K562 (cell line): ENCODE measurements at regions not wholly inside any gene's neighbourhood (a gene's known extent, or its start where the extent isn't known, plus 50 kb on each side); places are given as distances from the start of the nearest gene placed in this dataset.
"Not testable (repeated sequence)": the region's sequence is repeated elsewhere in the genome, so short reads cannot be mapped to it uniquely, and the experiment has no call there.

Source experiments
- ATAC-seq: fragments of 200-7000 bp; cut with Tn5 transposase; 3 replicates; pipeline ENCODE4 v1.9.1; 2020; ENCODE audit warnings: moderate library complexity
- BruUV-seq: library from RNA; stranded (reverse); fragments of 400-500 nt; replicated peaks from 2 replicates; lab custom pipeline; 2021; lab: Mats Ljungman, UMichigan
- CTCF ChIA-PET: fragments of 300-600 bp; formaldehyde crosslinking; extraction: SDS; loops from one replicate; lab custom pipeline; 2021; ENCODE audit warnings: low intra/inter-chr PET ratio; lab: Yijun Ruan, JAX
- POLR2A ChIA-PET: fragments of 300-600, 350-650 bp; sonication (Branson Sonifier 250); formaldehyde crosslinking; extraction: SDS; loops from one replicate; lab custom pipeline; 2021; ENCODE audit warnings: antibody characterized with exemption, inconsistent platforms; lab: Yijun Ruan, JAX
- DNase-seq, 4 experiments: peaks; one replicate each; pipeline versions ENCODE4 v3.0.0 to v3.0.0-alpha.2; 2011 to 2018; ENCODE audit warnings: low spot score in 3 of 4, mixed read lengths in 3 of 4; ENCODE audit errors: extremely low read depth in 1 of 4
- FAIRE-seq: peaks from 2 replicates; lab custom pipeline; 2011; peaks lifted over from hg19 to GRCh38; lab: Jason Lieb, UNC
- H2AFZ ChIP-seq: 2 replicates; pipeline ENCODE4 v1.6.0; 2011; ENCODE audit warnings: low read depth, low read length, control low read depth, inconsistent platforms
- H3K27ac ChIP-seq: fragments of 200-600 bp; 3 replicates; pipeline ENCODE4 v1.8.0; 2011; ENCODE audit warnings: low read depth, mild to moderate bottlenecking, control low read depth, inconsistent platforms, low read length, moderate library complexity, mixed read lengths; ENCODE audit errors: extremely low read depth
- H3K27me3 ChIP-seq, 2 experiments: fragments of 300-600 bp in 1 of 2; 2 replicates in 1 of 2; 3 replicates in 1 of 2; pipeline versions ENCODE4 v1.6.0 to v1.8.0; 2011; ENCODE audit warnings: inconsistent platforms in 2 of 2, low read length in 2 of 2, mild to moderate bottlenecking in 1 of 2, mixed read lengths in 1 of 2, moderate library complexity in 1 of 2; ENCODE audit not compliant: control insufficient read depth in 2 of 2, insufficient read depth in 2 of 2
- H3K36me3 ChIP-seq: fragments of 300-600 bp; 3 replicates; pipeline ENCODE4 v1.8.0; 2011; ENCODE audit warnings: mild to moderate bottlenecking, low read length, inconsistent platforms; ENCODE audit not compliant: control insufficient read depth, insufficient read depth
- H3K4me1 ChIP-seq, 2 experiments: fragments of 200-600 bp in 1 of 2; replicated peaks in 1 of 2; 2 replicates in 1 of 2; 3 replicates in 1 of 2; pipeline versions ENCODE4 v1.5.1 to v1.8.0; 2011; ENCODE audit warnings: inconsistent platforms in 2 of 2, low read length in 2 of 2, mild to moderate bottlenecking in 1 of 2, mixed read lengths in 1 of 2, moderate library complexity in 1 of 2; ENCODE audit not compliant: control insufficient read depth in 2 of 2, insufficient read depth in 2 of 2
- H3K4me2 ChIP-seq: 2 replicates; pipeline ENCODE4 v1.6.1; 2011; ENCODE audit warnings: low read length, control low read depth, inconsistent platforms, mixed read lengths; ENCODE audit not compliant: insufficient read depth
- H3K4me3 ChIP-seq: fragments of 200-600 bp; sonication (generic), shearing (Covaris generic); 2 replicates; pipeline ENCODE4 v1.5.1; 2016; ENCODE audit warnings: control low read depth, inconsistent platforms
- H3K79me2 ChIP-seq: fragments of 200-600 bp; 3 replicates; pipeline ENCODE4 v1.8.0; 2011; ENCODE audit warnings: low read length, inconsistent platforms; ENCODE audit not compliant: control insufficient read depth, insufficient read depth
- H3K9ac ChIP-seq, 2 experiments: 2 replicates each; pipeline versions ENCODE4 v1.6.0 to v1.6.1; 2011; ENCODE audit warnings: low read depth in 2 of 2, low read length in 2 of 2, control low read depth in 1 of 2, inconsistent platforms in 1 of 2, mild to moderate bottlenecking in 1 of 2, mixed read lengths in 1 of 2; ENCODE audit not compliant: insufficient read depth in 1 of 2
- H3K9me1 ChIP-seq: one replicate; pipeline ENCODE4 v1.6.0; 2011; ENCODE audit warnings: inconsistent platforms, mild to moderate bottlenecking, low read length, moderate library complexity; ENCODE audit not compliant: control insufficient read depth, insufficient read depth
- H3K9me3 ChIP-seq: replicated peaks from 2 replicates; pipeline ENCODE4 v1.5.1; 2011; ENCODE audit warnings: low read depth, low read length, inconsistent platforms; ENCODE audit not compliant: control insufficient read depth, insufficient read depth
- H4K20me1 ChIP-seq: replicated peaks from 2 replicates; pipeline ENCODE4 v1.6.1; 2011; ENCODE audit warnings: low read length, inconsistent platforms, mixed read lengths; ENCODE audit not compliant: control insufficient read depth, insufficient read depth
- ATF3 ChIP-seq, 2 experiments: fragments of 450-650 bp in 1 of 2; sonication (generic) in 1 of 2; formaldehyde crosslinking in 1 of 2; IDR thresholded peaks in 1 of 2; conservative IDR thresholded peaks in 1 of 2; 2 replicates each; pipeline versions ENCODE4 v1.6.1 to v1.8.1; 2016 to 2023; ENCODE audit warnings: mild to moderate bottlenecking in 2 of 2, moderate library complexity in 2 of 2, inconsistent platforms in 1 of 2, missing genetic modification reagents in 1 of 2
- FOSL1 ChIP-seq: fragments of 200-800 bp; sonication (Bioruptor generic); conservative IDR thresholded peaks from 2 replicates; pipeline ENCODE4 v1.6.1; 2016; ENCODE audit warnings: missing genetic modification characterization, missing compliant biosample characterization
- JUN ChIP-seq, 2 experiments: sonication (generic) in 1 of 2; formaldehyde crosslinking in 1 of 2; IDR thresholded peaks; 2 replicates each; pipeline versions ENCODE4 v1.6.1 to v1.8.0; 2012 to 2022; ENCODE audit warnings: borderline replicate concordance in 2 of 2, mild to moderate bottlenecking in 2 of 2, improper control_type of control experiment in 1 of 2, low read depth in 1 of 2, low read length in 1 of 2, missing genetic modification reagents in 1 of 2
- TRIM24 ChIP-seq, 2 experiments: fragments of 450-650 bp; IDR thresholded peaks; 2 replicates each; pipeline ENCODE4 v1.6.1; 2016
- ZNF592 ChIP-seq: fragments of 450-650 bp; IDR thresholded peaks from 2 replicates; pipeline ENCODE4 v1.6.1; 2017; ENCODE audit warnings: antibody characterized with exemption, mild to moderate bottlenecking
- WGBS: fragments of 100-300 bp; shearing (Covaris generic); methylation state at CpG from one replicate; pipeline ENCODE4 v1.1.6; 2016; ENCODE audit warnings: low coverage, mixed read lengths; ENCODE audit not compliant: insufficient coverage; ENCODE audit errors: missing lambda C conversion rate; 5-methylcytosine and 5-hydroxymethylcytosine counted together
- in situ Hi-C: fragments of 300-500 bp; cut with MboI; formaldehyde crosslinking; loops from 4 replicates; pipeline ENCODE4 v1.15.0; 2018; ENCODE audit warnings: inconsistent platforms, mixed read lengths
- intact Hi-C: fragments of 100-400 bp; cut with micrococcal nuclease; formaldehyde crosslinking; loops from 2 replicates; pipeline ENCODE4 v1.14.2; 2022

DNA sequence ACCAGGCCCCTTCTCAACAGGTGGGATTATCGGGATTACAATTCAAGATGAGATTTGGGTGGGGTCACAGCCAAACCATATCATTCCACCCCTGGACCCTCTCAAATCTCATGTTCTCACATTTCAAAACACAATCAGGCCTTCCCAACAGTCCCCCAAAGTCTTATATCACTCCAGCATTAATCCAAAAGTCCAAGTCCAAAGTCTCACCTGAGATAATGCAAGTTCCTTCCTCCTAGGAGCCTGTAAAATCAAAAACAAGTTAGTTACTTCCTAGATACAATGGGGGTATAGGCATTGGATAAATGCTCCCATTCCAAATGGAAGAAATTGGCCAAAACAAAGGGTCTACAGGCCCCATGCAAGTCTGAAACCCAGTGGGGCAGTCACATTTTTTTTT is 111.1 kb upstream of the FAM9C start:
- H3K4me2 ChIP-seq, H3K36me3 ChIP-seq, BruUV-seq, FAIRE-seq, H4K20me1 ChIP-seq, H3K9ac ChIP-seq, CTCF ChIA-PET, H2AFZ ChIP-seq, H3K4me1 ChIP-seq, H3K27ac ChIP-seq, H3K9me1 ChIP-seq, H3K27me3 ChIP-seq, DNase-seq, in situ Hi-C loops, H3K4me3 ChIP-seq, H3K9me3 ChIP-seq, intact Hi-C loops, ATAC-seq, H3K79me2 ChIP-seq: not testable (repeated sequence)
- POLR2A ChIA-PET = interaction anchor here (0.9 kb wide), 1 partner anchor 14 kb away, joined by 3 read pairs; no protein-coding TSS in a partner anchor
- no CpG with 5 or more reads among the region's 1 CpG for WGBS

DNA sequence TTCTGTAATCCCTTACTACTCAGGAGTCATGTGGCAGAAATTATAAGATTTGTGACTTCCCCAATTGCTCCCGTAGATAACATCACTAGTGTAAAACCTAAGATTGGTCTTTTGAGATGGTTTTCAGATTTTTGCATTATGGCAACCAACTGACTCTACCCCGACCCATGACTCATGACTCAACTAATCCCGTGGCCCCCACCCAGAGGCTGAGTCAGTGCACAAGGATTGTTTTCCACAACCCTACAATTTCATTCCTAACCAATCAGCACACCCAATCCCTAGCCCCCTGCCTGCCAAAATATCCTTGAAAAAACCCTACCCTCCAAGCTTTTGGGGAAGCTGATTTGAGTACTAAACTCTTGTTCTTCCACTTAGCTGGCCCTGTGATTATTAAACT is 109.4 kb upstream of the FAM9C start:
- Histone ChIP-seq H3K9ac (no peak overlapping the region), H3K79me2 (no peaks in the 10 kb centered on the region), H3K27ac (no peak overlapping the region), H3K4me1 (no peaks in the 10 kb centered on the region; a peak in 1 of 5 replicates), H3K9me1 (no peaks in the 10 kb centered on the region), H4K20me1 (no peaks in the 10 kb centered on the region), H3K9me3 (no peaks in the 10 kb centered on the region; the same call in 1 of the 2 replicates), H3K27me3 (no peaks in the 10 kb centered on the region), H3K36me3 (no peaks in the 10 kb centered on the region), H3K4me3 (no peak overlapping the region), H2AFZ (no peak overlapping the region), H3K4me2 (no peak overlapping the region)
- no peak for TF ChIP-seq ZNF592
- TF ChIP-seq ATF3 (IDR thresholded peaks at IDR 0.05) = peak; percentile 60
- no peak for TF ChIP-seq ATF3 (CRISPR knock-in tag; conservative IDR thresholded peaks at IDR 0.05)
- peak in 1 of 2 experiments; percentile 41; a peak in 1 of 4 replicates for TF ChIP-seq TRIM24 (IDR thresholded peaks at IDR 0.05)
- 0 out of 2 replicates have a peak, but pooled peaks have one; percentile 8 for TF ChIP-seq JUN (IDR thresholded peaks at IDR 0.05; ENCODE audit: borderline replicate concordance, low read depth, low read length)
- TF ChIP-seq JUN (CRISPR knock-in tag; IDR thresholded peaks at IDR 0.05; ENCODE audit: borderline replicate concordance) = no peak
- TF ChIP-seq FOSL1 (tag) = peak; percentile 60
- in situ Hi-C loops = no loop called here
- DNase-seq (no peak), ATAC-seq (no peak), FAIRE-seq (no peak)
- ChIA-PET CTCF (no interaction called here), POLR2A (interaction anchor here (0.8 kb wide), 1 partner anchor 176 kb away, joined by 3 read pairs; no protein-coding TSS in a partner anchor)
- BruUV-seq = no TSS peak
- intact Hi-C loops = no loop called here
- WGBS = 31% methylated on average over 3 of the region's 3 CpGs
